ENCODE measurements at regions not wholly inside any gene's neighbourhood (a gene's known extent, or its start where the extent isn't known, plus 50 kb on each side); places are given as distances from the start of the nearest gene placed in this dataset.
"Not testable (repeated sequence)": the region's sequence is repeated elsewhere in the genome, so short reads cannot be mapped to it uniquely, and the experiment has no call there.

DNA sequence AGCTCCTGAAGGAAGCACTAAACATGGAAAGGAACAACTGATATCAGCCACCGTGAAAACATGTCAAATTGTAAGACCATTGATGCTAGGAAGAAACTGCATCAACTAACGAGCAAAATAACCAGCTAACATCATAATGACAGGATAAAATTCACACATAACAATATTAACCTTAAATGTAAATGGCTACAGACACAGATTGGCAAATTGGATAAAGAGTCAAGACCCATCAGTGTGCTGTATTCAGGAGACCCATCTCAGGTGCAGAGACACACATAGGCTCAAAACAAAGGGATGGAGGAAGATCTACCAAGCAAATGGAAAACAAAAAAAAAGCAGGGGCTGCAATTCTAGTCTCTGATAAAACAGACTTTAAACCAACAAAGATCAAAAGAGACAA, 67.4 kb upstream of the ZNF30 start:
- not testable (repeated sequence) for TF ChIP-seq POLR2A, CTCF, EP300, POLR2AphosphoS5 (IDR thresholded peaks at IDR 0.05)
